ENCODE measurements at regions not wholly inside any gene's neighbourhood (a gene's known extent, or its start where the extent isn't known, plus 50 kb on each side); places are given as distances from the start of the nearest gene placed in this dataset.

- TF ChIP-seq POLR2A (IDR thresholded peaks at IDR 0.05; ENCODE audit: low read length) = no peak
- no peak for TF ChIP-seq GATA1 (IDR thresholded peaks at IDR 0.05; ENCODE audit: low read depth, low read length)
Observed at GRCh38 chr2:116537811-116538210, 1276.7 kb upstream of the DDX18 start.

All from erythroblast (primary cell).